A673 (cell line): ENCODE measurements at regions not wholly inside any gene's neighbourhood (a gene's known extent, or its start where the extent isn't known, plus 50 kb on each side); places are given as distances from the start of the nearest gene placed in this dataset.

Experiments used
- CTCF ChIP-seq: fragments of 300-800, 200-600 bp; sonication (generic); conservative IDR thresholded peaks from 2 replicates; pipeline ENCODE4 v1.5.1; 2017; ENCODE audit warnings: low read depth, mild to moderate bottlenecking, antibody characterized with exemption, low read length, moderate library complexity, mixed read lengths
- EZH2 ChIP-seq: fragments of 200-600 bp; sonication (generic); IDR thresholded peaks from 2 replicates; pipeline ENCODE4 v1.6.1; 2017; ENCODE audit warnings: borderline replicate concordance, low read depth, mild to moderate bottlenecking, mixed read lengths, antibody characterized with exemption, low read length; ENCODE audit not compliant: poor library complexity, severe bottlenecking

GRCh38 chrX:142831961-142832530 is 193.7 kb upstream of the SPANXN4 start:
- TF ChIP-seq CTCF, result no peak
- no peak for TF ChIP-seq EZH2
